ENCODE measurements at regions not wholly inside any gene's neighbourhood (a gene's known extent, or its start where the extent isn't known, plus 50 kb on each side); places are given as distances from the start of the nearest gene placed in this dataset.

GRCh38 chr4:135281230-135281629 lies 1079.6 kb upstream of the PABPC4L start:
- no peak for FAIRE-seq
- ChIA-PET POLR2A (no interaction called here), CTCF (no interaction called here)
- no peak for TF ChIP-seq KDM5A (IDR thresholded peaks at IDR 0.05)
- TF ChIP-seq HES2 (IDR thresholded peaks at IDR 0.05): no peak
- TF ChIP-seq RCOR1 (IDR thresholded peaks at IDR 0.05; ENCODE audit: low read depth, low read length): no peak
- no peak for TF ChIP-seq CHD4 (IDR thresholded peaks at IDR 0.05; ENCODE audit: borderline replicate concordance)
- no peak for TF ChIP-seq HEYL (CRISPR knock-in tag; IDR thresholded peaks at IDR 0.05)
- no peak for TF ChIP-seq HOXB13 (CRISPR knock-in tag; IDR thresholded peaks at IDR 0.05; ENCODE audit: low read depth)
- TF ChIP-seq FOSB (CRISPR knock-in tag; IDR thresholded peaks at IDR 0.05): no peak
- no peak for TF ChIP-seq BHLHE40 (IDR thresholded peaks at IDR 0.05; ENCODE audit: low read depth, low read length)
- TF ChIP-seq NPAS2 (CRISPR knock-in tag; IDR thresholded peaks at IDR 0.05; ENCODE audit: borderline replicate concordance): no peak
- ATAC-seq: no peak
- H3K4me3 ChIP-seq: no peak overlapping the region
- H3K4me2 ChIP-seq: no peak overlapping the region
- 36% methylated on average over 3 of the region's 3 CpGs for WGBS (ENCODE audit: missing lambda C conversion rate)
- no peak for DNase-seq (ENCODE audit: low read depth in 1 of 2, low spot score in 1 of 2)
- H3K4me1 ChIP-seq: no peaks in the 10 kb centered on the region
- H3K27ac ChIP-seq: no peak overlapping the region
- H3K9me3 ChIP-seq: no peaks in the 10 kb centered on the region

GRCh38 chr4:135277980-135278315 lies 1076.4 kb upstream of the PABPC4L start:
- ChIA-PET POLR2A (no interaction called here), CTCF (no interaction called here)
- Histone ChIP-seq H3K4me1 (no peaks in the 10 kb centered on the region), H3K27ac (no peak overlapping the region), H3K4me3 (no peak overlapping the region), H3K9me3 (no peaks in the 10 kb centered on the region), H3K4me2 (0 out of 3 replicates have a peak overlapping the region, but pooled peaks have one; percentile 5)
- ATAC-seq: no peak
- FAIRE-seq: no peak
- no peak for DNase-seq (ENCODE audit: low read depth in 1 of 2, low spot score in 1 of 2)
- TF ChIP-seq EHF (CRISPR knock-in tag; IDR thresholded peaks at IDR 0.05) (no peak), SREBF2 (IDR thresholded peaks at IDR 0.05) (no peak), ATOH8 (CRISPR knock-in tag; IDR thresholded peaks at IDR 0.05; ENCODE audit: low read depth) (no peak), ZC3H11A (IDR thresholded peaks at IDR 0.05) (no peak), MYC (IDR thresholded peaks at IDR 0.05; ENCODE audit: borderline replicate concordance, low read length) (no peak), HDAC2 (IDR thresholded peaks at IDR 0.05) (no peak), TP53 (CRISPR knock-in tag; IDR thresholded peaks at IDR 0.05) (no peak), FOXS1 (CRISPR knock-in tag; IDR thresholded peaks at IDR 0.05) (no peak), GATA3 (IDR thresholded peaks at IDR 0.05; ENCODE audit: borderline replicate concordance) (no peak), CTCF (IDR thresholded peaks at IDR 0.05) (no peak), FOSL2 (IDR thresholded peaks at IDR 0.05) (no peak), FOSL2 (CRISPR knock-in tag; IDR thresholded peaks at IDR 0.05) (no peak), EHMT2 (IDR thresholded peaks at IDR 0.05; ENCODE audit: low read depth) (no peak), EP300 (IDR thresholded peaks at IDR 0.05) (no peak), JUNB (IDR thresholded peaks at IDR 0.05) (no peak)
- 42% methylated on average over 2 of the region's 2 CpGs for WGBS (ENCODE audit: missing lambda C conversion rate)

All from A549 (cell line).